Tibial artery (tissue), 4 donors: ENCODE measurements at regions not wholly inside any gene's neighbourhood (a gene's known extent, or its start where the extent isn't known, plus 50 kb on each side); places are given as distances from the start of the nearest gene placed in this dataset.

ENCODE experiments used
- DNase-seq, 2 donors: peaks; one replicate each; pipeline ENCODE4 v3.0.0-alpha.2; 2019
- H3K27ac ChIP-seq, 2 donors: fragments of 200-600 bp; sonication (generic) in 1 of 2; 1 replicate in 1 of 2; 2 replicates in 1 of 2; pipeline ENCODE4 v1.5.1; 2018 to 2019; ENCODE audit warnings: mild to moderate bottlenecking in 1 of 2
- H3K27me3 ChIP-seq, 2 donors: fragments of 200-600 bp; sonication (generic) in 1 of 2; one replicate each; pipeline versions ENCODE4 v1.5.1 to v1.6.0; 2016 to 2019
- H3K36me3 ChIP-seq, 3 donors: fragments of 200-600 bp; sonication (generic) in 2 of 3; one replicate each; pipeline ENCODE4 v1.5.1; 2016 to 2019; ENCODE audit warnings: mild to moderate bottlenecking in 2 of 3
- H3K4me1 ChIP-seq, 4 donors: fragments of 200-600 bp; sonication (generic) in 2 of 4; 1 replicate in 3 of 4; 2 replicates in 1 of 4; pipeline ENCODE4 v1.5.1; 2016 to 2019
- H3K4me3 ChIP-seq, 2 donors: fragments of 200-600 bp; sonication (generic) in 1 of 2; 1 replicate in 1 of 2; 2 replicates in 1 of 2; pipeline ENCODE4 v1.5.1; 2018 to 2019; ENCODE audit warnings: mild to moderate bottlenecking in 2 of 2
- H3K9me3 ChIP-seq, 3 donors: fragments of 200-600 bp; sonication (generic) in 1 of 3; one replicate each; pipeline ENCODE4 v1.5.1; 2016 to 2019
- CTCF ChIP-seq, 2 experiments: fragments of 200-600 bp in 1 of 2; fragments of 450-650 bp in 1 of 2; IDR thresholded peaks; one replicate each; pipeline ENCODE4 v1.5.1; 2017 to 2019; ENCODE audit warnings: antibody characterized with exemption in 2 of 2, mild to moderate bottlenecking in 1 of 2, moderate library complexity in 1 of 2
- intact Hi-C: fragments of 100-400 bp; cut with DNase I; formaldehyde crosslinking; loops from one replicate; pipeline ENCODE4 v1.15.0; 2023; ENCODE audit warnings: low total_unique reads

GRCh38 chr18:47735041-47735702 lies 195.3 kb downstream of the SMAD2 start:
- Histone ChIP-seq H3K4me1 (no peaks in the 10 kb centered on the region), H3K9me3 (peaks cover 0 to 9% (median 4%) of the 10 kb centered on the region in 3 donors), H3K36me3 (no peaks in the 10 kb centered on the region), H3K4me3 (no peak overlapping the region), H3K27me3 (peaks cover 0 to 39% of the 10 kb centered on the region in 2 donors), H3K27ac (no peak overlapping the region)
- peak in 1 of 2 donors; percentile 38 for DNase-seq
- TF ChIP-seq CTCF (IDR thresholded peaks at IDR 0.05), result no peak
- intact Hi-C loops, result no loop called here

- DNase-seq, result peak in 1 of 2 donors; percentile 20
- intact Hi-C loops, result no loop called here
- Histone ChIP-seq H3K27ac (no peak overlapping the region), H3K4me3 (no peak overlapping the region), H3K36me3 (no peaks in the 10 kb centered on the region), H3K4me1 (no peaks in the 10 kb centered on the region), H3K9me3 (no peaks in the 10 kb centered on the region), H3K27me3 (peaks cover 0 to 32% of the 10 kb centered on the region in 2 donors)
- TF ChIP-seq CTCF (IDR thresholded peaks at IDR 0.05), result no peak
These were observed 199.2 kb downstream of the SMAD2 start for GRCh38 chr18:47731276-47731675.

GRCh38 chr18:47730795-47731194 lies 199.7 kb downstream of the SMAD2 start:
- peaks cover 0 to 29% of the 10 kb centered on the region in 2 donors for H3K27me3 ChIP-seq

GRCh38 chr18:47729356-47729755 lies 201.1 kb downstream of the SMAD2 start:
- intact Hi-C loops, result no loop called here
- no peak for TF ChIP-seq CTCF (IDR thresholded peaks at IDR 0.05)
- Histone ChIP-seq H3K9me3 (no peaks in the 10 kb centered on the region), H3K4me3 (no peak overlapping the region), H3K27ac (no peak overlapping the region), H3K36me3 (no peaks in the 10 kb centered on the region), H3K4me1 (no peaks in the 10 kb centered on the region), H3K27me3 (peaks cover 0 to 24% of the 10 kb centered on the region in 2 donors)
- peak in 1 of 2 donors; percentile 32 for DNase-seq

More at GRCh38 chr18:47730795-47731194, 199.7 kb downstream of the SMAD2 start:
- H3K36me3 ChIP-seq, result no peaks in the 10 kb centered on the region
- no peaks in the 10 kb centered on the region for H3K9me3 ChIP-seq
- no peak overlapping the region for H3K27ac ChIP-seq
- TF ChIP-seq CTCF (IDR thresholded peaks at IDR 0.05), result no peak
- no peak overlapping the region for H3K4me3 ChIP-seq
- no peaks in the 10 kb centered on the region for H3K4me1 ChIP-seq
- intact Hi-C loops, result no loop called here
- no peak for DNase-seq

GRCh38 chr18:47728921-47729320 lies 201.5 kb downstream of the SMAD2 start:
- peaks cover 0 to 24% of the 10 kb centered on the region in 2 donors for H3K27me3 ChIP-seq
- no peaks in the 10 kb centered on the region for H3K4me1 ChIP-seq
- no peak overlapping the region for H3K4me3 ChIP-seq
- TF ChIP-seq CTCF (IDR thresholded peaks at IDR 0.05), result no peak
- H3K36me3 ChIP-seq, result no peaks in the 10 kb centered on the region
- intact Hi-C loops, result no loop called here
- DNase-seq, result no peak
- H3K9me3 ChIP-seq, result no peaks in the 10 kb centered on the region
- no peak overlapping the region for H3K27ac ChIP-seq
